T-cell (primary cell): ENCODE measurements at regions not wholly inside any gene's neighbourhood (a gene's known extent, or its start where the extent isn't known, plus 50 kb on each side); places are given as distances from the start of the nearest gene placed in this dataset.
"Not testable (repeated sequence)": the region's sequence is repeated elsewhere in the genome, so short reads cannot be mapped to it uniquely, and the experiment has no call there.

Source experiments
- ATAC-seq, 4 experiments: fragments of 200-7000 bp in 3 of 4; fragments of 150-1000 bp in 1 of 4; cut with Tn5 transposase; replicated peaks in 1 of 4; 1 replicate in 3 of 4; 2 replicates in 1 of 4; pipeline ENCODE4 v1.10.0; 2021; ENCODE audit warnings: moderate library complexity in 3 of 4, mild to moderate bottlenecking in 2 of 4, moderate number of reproducible peaks in 1 of 4
- CTCF ChIA-PET, 2 donors: fragments of 300-600 bp; sonication (Branson Sonifier 250); formaldehyde crosslinking; loops; one replicate each; lab custom pipeline; 2022; ENCODE audit warnings: antibody characterized with exemption in 2 of 2; lab: Charles Lee
- POLR2A ChIA-PET, 2 donors: fragments of 300-600 bp; sonication (Branson Sonifier 250); formaldehyde crosslinking; loops; one replicate each; lab custom pipeline; 2022; ENCODE audit warnings: antibody characterized with exemption in 2 of 2; lab: Charles Lee
- DNase-seq, 35 experiments: peaks; one replicate each; pipeline versions ENCODE4 v3.0.0 to v3.0.0-alpha.2; 2013 to 2023
- H3K27ac ChIP-seq: one replicate; pipeline ENCODE4 v1.5.1; 2013; ENCODE audit warnings: low read length
- H3K27me3 ChIP-seq, 2 experiments: replicated peaks in 1 of 2; 1 replicate in 1 of 2; 2 replicates in 1 of 2; pipeline versions ENCODE4 v1.6.1 to v1.7.0; 2013; ENCODE audit warnings: low read length in 1 of 2, mixed read lengths in 1 of 2; ENCODE audit not compliant: control insufficient read depth in 2 of 2, insufficient read depth in 2 of 2; ENCODE audit errors: extremely low read depth in 1 of 2
- H3K36me3 ChIP-seq, 2 donors: 1 replicate in 1 of 2; 2 replicates in 1 of 2; pipeline versions ENCODE4 v1.6.1 to v1.7.0; 2013; ENCODE audit warnings: low read length in 1 of 2; ENCODE audit not compliant: control insufficient read depth in 2 of 2, insufficient read depth in 1 of 2; ENCODE audit errors: extremely low read depth in 1 of 2
- H3K4me1 ChIP-seq, 2 experiments: 1 replicate in 1 of 2; 2 replicates in 1 of 2; pipeline versions ENCODE4 v1.6.1 to v1.7.0; 2013; ENCODE audit warnings: low read length in 2 of 2, mixed read lengths in 1 of 2; ENCODE audit not compliant: insufficient read depth in 2 of 2, control insufficient read depth in 1 of 2; ENCODE audit errors: extremely low read depth in 1 of 2
- H3K4me3 ChIP-seq, 2 donors: 1 replicate in 1 of 2; 2 replicates in 1 of 2; pipeline versions ENCODE4 v1.5.1 to v1.7.0; 2013; ENCODE audit warnings: mild to moderate bottlenecking in 2 of 2, low read length in 1 of 2, moderate library complexity in 1 of 2; ENCODE audit not compliant: control insufficient read depth in 1 of 2; ENCODE audit errors: extremely low read depth in 1 of 2
- H3K9me3 ChIP-seq: 2 replicates; pipeline ENCODE4 v1.7.0; 2013
- H3K27ac Mint-ChIP-seq, 2 donors: one replicate each; pipeline ENCODE4 v1.8.0; 2020 to 2021; ENCODE audit warnings: mild to moderate bottlenecking in 2 of 2, mixed read lengths in 2 of 2
- H3K27me3 Mint-ChIP-seq, 2 donors: one replicate each; pipeline ENCODE4 v1.8.0; 2021 to 2022; ENCODE audit warnings: mixed read lengths in 2 of 2
- H3K36me3 Mint-ChIP-seq: one replicate; pipeline ENCODE4 v1.8.0; 2021; ENCODE audit warnings: mixed read lengths
- H3K4me1 Mint-ChIP-seq, 3 donors: one replicate each; pipeline ENCODE4 v1.8.0; 2020 to 2022; ENCODE audit warnings: mixed read lengths in 3 of 3, mild to moderate bottlenecking in 1 of 3
- H3K4me3 Mint-ChIP-seq, 3 donors: one replicate each; pipeline ENCODE4 v1.8.0; 2020 to 2022; ENCODE audit warnings: mild to moderate bottlenecking in 3 of 3, mixed read lengths in 3 of 3, moderate library complexity in 3 of 3
- H3K9me3 Mint-ChIP-seq, 3 donors: one replicate each; pipeline ENCODE4 v1.8.0; 2020 to 2022; ENCODE audit warnings: mixed read lengths in 3 of 3
- WGBS: methylation state at CpG from one replicate; pipeline ENCODE4 v1.1.5; 2013; ENCODE audit warnings: missing lambda C conversion rate; ENCODE audit not compliant: insufficient coverage; 5-methylcytosine and 5-hydroxymethylcytosine counted together

GRCh38 chr1:184170719-184171118, 119.2 kb downstream of the TSEN15 start:
- no peak for DNase-seq
- no peak overlapping the region for H3K27ac Mint-ChIP-seq
- H3K36me3 ChIP-seq = no peaks in the 10 kb centered on the region
- H3K27ac ChIP-seq = no peak overlapping the region
- POLR2A ChIA-PET = no interaction called here
- H3K9me3 ChIP-seq = no peaks in the 10 kb centered on the region
- H3K36me3 Mint-ChIP-seq = no peaks in the 10 kb centered on the region
- CTCF ChIA-PET = no interaction called here
- H3K4me3 Mint-ChIP-seq = no peak overlapping the region
- no peaks in the 10 kb centered on the region for H3K4me1 Mint-ChIP-seq
- no peak overlapping the region for H3K4me3 ChIP-seq
- H3K27me3 Mint-ChIP-seq = peaks cover 0 to 3% of the 10 kb centered on the region in 2 donors
- H3K4me1 ChIP-seq = no peaks in the 10 kb centered on the region
- no peak for ATAC-seq
- H3K27me3 ChIP-seq = no peaks in the 10 kb centered on the region
- peaks cover 0 to 9% (median 9%) of the 10 kb centered on the region in 3 donors for H3K9me3 Mint-ChIP-seq

GRCh38 chr1:184176058-184176457, 124.5 kb downstream of the TSEN15 start:
- POLR2A ChIA-PET = no interaction called here
- DNase-seq (no peak), ATAC-seq (no peak)
- no peak overlapping the region for H3K27ac ChIP-seq
- H3K4me1 ChIP-seq = no peaks in the 10 kb centered on the region
- H3K4me3 ChIP-seq = no peak overlapping the region
- no peak overlapping the region for H3K4me3 Mint-ChIP-seq
- no peaks in the 10 kb centered on the region for H3K27me3 ChIP-seq
- H3K36me3 ChIP-seq = no peaks in the 10 kb centered on the region
- no peaks in the 10 kb centered on the region for H3K27me3 Mint-ChIP-seq
- no CpG with 5 or more reads among the region's 2 CpGs for WGBS
- H3K36me3 Mint-ChIP-seq = no peaks in the 10 kb centered on the region
- no peaks in the 10 kb centered on the region for H3K9me3 ChIP-seq
- CTCF ChIA-PET = no interaction called here
- H3K27ac Mint-ChIP-seq = no peak overlapping the region
- no peaks in the 10 kb centered on the region for H3K4me1 Mint-ChIP-seq
- H3K9me3 Mint-ChIP-seq = peaks cover 0 to 5% (median 0%) of the 10 kb centered on the region in 3 donors

- peaks cover 0 to 5% of the 10 kb centered on the region in 2 donors for H3K27me3 Mint-ChIP-seq
- ChIA-PET POLR2A (no interaction called here), CTCF (no interaction called here)
- Histone ChIP-seq H3K27ac (no peak overlapping the region), H3K4me3 (no peak overlapping the region), H3K27me3 (no peaks in the 10 kb centered on the region), H3K4me1 (no peaks in the 10 kb centered on the region), H3K9me3 (no peaks in the 10 kb centered on the region), H3K36me3 (no peaks in the 10 kb centered on the region)
- no peak overlapping the region for H3K27ac Mint-ChIP-seq
- no peak for DNase-seq
- H3K36me3 Mint-ChIP-seq = no peaks in the 10 kb centered on the region
- peaks cover 0 to 5% (median 4%) of the 10 kb centered on the region in 3 donors for H3K9me3 Mint-ChIP-seq
- no CpG with 5 or more reads among the region's 2 CpGs for WGBS
- no peak for ATAC-seq
- no peaks in the 10 kb centered on the region for H3K4me1 Mint-ChIP-seq
- H3K4me3 Mint-ChIP-seq = no peak overlapping the region
Observed at GRCh38 chr1:184181044-184181443, 129.5 kb downstream of the TSEN15 start.

- Histone ChIP-seq H3K4me1 (no peaks in the 10 kb centered on the region), H3K4me3 (no peak overlapping the region), H3K36me3 (no peaks in the 10 kb centered on the region), H3K27me3 (no peaks in the 10 kb centered on the region), H3K27ac (no peak overlapping the region), H3K9me3 (no peaks in the 10 kb centered on the region)
- Mint-ChIP-seq H3K27ac (no peak overlapping the region), H3K27me3 (peaks cover 0 to 9% of the 10 kb centered on the region in 2 donors), H3K36me3 (no peaks in the 10 kb centered on the region), H3K9me3 (peaks cover 0 to 4% (median 0%) of the 10 kb centered on the region in 3 donors), H3K4me3 (no peak overlapping the region), H3K4me1 (no peaks in the 10 kb centered on the region)
- ChIA-PET CTCF (no interaction called here), POLR2A (no interaction called here)
- no peak for DNase-seq
- 75% methylated on average over 1 of the region's 3 CpGs for WGBS
- no peak for ATAC-seq
Observed at GRCh38 chr1:184183919-184184318, 132.4 kb downstream of the TSEN15 start.

- CTCF ChIA-PET, H3K36me3 Mint-ChIP-seq: not testable (repeated sequence)
- H3K27me3 Mint-ChIP-seq = peaks cover 2 to 13% of the 10 kb centered on the region in 2 donors
Observed at GRCh38 chr1:184184614-184185013, 133.1 kb downstream of the TSEN15 start.

GRCh38 chr1:184185347-184185746, 133.8 kb downstream of the TSEN15 start:
- H3K36me3 Mint-ChIP-seq = no peaks in the 10 kb centered on the region
- ChIA-PET POLR2A (interaction anchor here in 1 of 2 donors (0.6 kb wide), 1 partner anchor 61 kb away, joined by 5 read pairs; no protein-coding TSS in a partner anchor), CTCF (no interaction called here)
- WGBS = 100% methylated on average over 1 of the region's 3 CpGs
- H3K4me3 Mint-ChIP-seq = no peak overlapping the region
- no peak overlapping the region for H3K27ac ChIP-seq
- H3K27me3 Mint-ChIP-seq = peaks cover 2 to 17% of the 10 kb centered on the region in 2 donors
- H3K4me1 ChIP-seq = no peaks in the 10 kb centered on the region
- DNase-seq (no peak), ATAC-seq (no peak)
- H3K9me3 ChIP-seq = no peaks in the 10 kb centered on the region
- no peaks in the 10 kb centered on the region for H3K4me1 Mint-ChIP-seq
- no peaks in the 10 kb centered on the region for H3K27me3 ChIP-seq
- peaks cover 0 to 4% (median 0%) of the 10 kb centered on the region in 3 donors for H3K9me3 Mint-ChIP-seq
- H3K27ac Mint-ChIP-seq = no peak overlapping the region
- no peak overlapping the region for H3K4me3 ChIP-seq
- no peaks in the 10 kb centered on the region for H3K36me3 ChIP-seq

More at GRCh38 chr1:184184614-184185013, 133.1 kb downstream of the TSEN15 start:
- not testable (repeated sequence) for H3K9me3 Mint-ChIP-seq, DNase-seq, ATAC-seq, H3K36me3 ChIP-seq, H3K27ac ChIP-seq, H3K4me3 ChIP-seq, H3K27me3 ChIP-seq, H3K4me3 Mint-ChIP-seq, H3K9me3 ChIP-seq, H3K4me1 ChIP-seq, H3K4me1 Mint-ChIP-seq, H3K27ac Mint-ChIP-seq
- POLR2A ChIA-PET = interaction anchor here in 1 of 2 donors (0.6 kb wide), 1 partner anchor 62 kb away, joined by 5 read pairs; no protein-coding TSS in a partner anchor
- no CpG with 5 or more reads among the region's 3 CpGs for WGBS

GRCh38 chr1:184186167-184186566, 134.6 kb downstream of the TSEN15 start:
- POLR2A ChIA-PET = no interaction called here

More at GRCh38 chr1:184186167-184186566, 134.6 kb downstream of the TSEN15 start:
- CTCF ChIA-PET = no interaction called here
- Mint-ChIP-seq H3K27ac (no peak overlapping the region), H3K4me3 (no peak overlapping the region), H3K27me3 (peaks cover 2 to 21% of the 10 kb centered on the region in 2 donors), H3K4me1 (no peaks in the 10 kb centered on the region), H3K36me3 (no peaks in the 10 kb centered on the region), H3K9me3 (peaks cover 0 to 4% (median 0%) of the 10 kb centered on the region in 3 donors)
- peaks cover 0 to 2% of the 10 kb centered on the region in 2 experiments for H3K27me3 ChIP-seq
- H3K4me3 ChIP-seq = no peak overlapping the region
- DNase-seq = no peak
- no peak for ATAC-seq
- H3K36me3 ChIP-seq = no peaks in the 10 kb centered on the region
- no peaks in the 10 kb centered on the region for H3K9me3 ChIP-seq
- H3K4me1 ChIP-seq = no peaks in the 10 kb centered on the region
- H3K27ac ChIP-seq = no peak overlapping the region
